ENCODE measurements at regions not wholly inside any gene's neighbourhood (a gene's known extent, or its start where the extent isn't known, plus 50 kb on each side); places are given as distances from the start of the nearest gene placed in this dataset.
"Not testable (repeated sequence)": the region's sequence is repeated elsewhere in the genome, so short reads cannot be mapped to it uniquely, and the experiment has no call there.

- DNase-seq = no peak
These were observed 146.4 kb downstream of the ACTR3B start for GRCh38 chr7:152905949-152906348.

GRCh38 chr7:152907042-152907761, 147.7 kb downstream of the ACTR3B start:
- DNase-seq = no peak

- peak; percentile 32 for DNase-seq
These were observed 149.7 kb downstream of the ACTR3B start for GRCh38 chr7:152909280-152909679.

GRCh38 chr7:152909683-152910544, 150.4 kb downstream of the ACTR3B start:
- DNase-seq = no peak

GRCh38 chr7:152910545-152911225, 151.1 kb downstream of the ACTR3B start:
- no peak for DNase-seq

- DNase-seq = no peak
These were observed 151.6 kb downstream of the ACTR3B start for GRCh38 chr7:152911226-152911560.

GRCh38 chr7:152911922-152912321, 152.4 kb downstream of the ACTR3B start:
- no peak for DNase-seq

- DNase-seq = no peak
These were observed 153.0 kb downstream of the ACTR3B start for GRCh38 chr7:152912511-152912910.

- DNase-seq = no peak
These were observed 153.9 kb downstream of the ACTR3B start for GRCh38 chr7:152913492-152913891.

- no peak for DNase-seq
These were observed 154.7 kb downstream of the ACTR3B start for GRCh38 chr7:152914014-152914844.

- not testable (repeated sequence) for DNase-seq
These were observed 155.2 kb downstream of the ACTR3B start for GRCh38 chr7:152914845-152915102.

- DNase-seq = no peak
These were observed 162.9 kb downstream of the ACTR3B start for GRCh38 chr7:152922318-152923081.

GRCh38 chr7:152923711-152924110, 164.2 kb downstream of the ACTR3B start:
- DNase-seq = no peak

GRCh38 chr7:152924238-152924637, 164.7 kb downstream of the ACTR3B start:
- no peak for DNase-seq

- peak; percentile 52 for DNase-seq
These were observed 165.4 kb downstream of the ACTR3B start for GRCh38 chr7:152924826-152925411.

- peak; percentile 73 for DNase-seq
These were observed 166.0 kb downstream of the ACTR3B start for GRCh38 chr7:152925412-152926147.

- DNase-seq = no peak
These were observed 172.1 kb downstream of the ACTR3B start for GRCh38 chr7:152931633-152932032.

- DNase-seq = no peak
These were observed 177.7 kb downstream of the ACTR3B start for GRCh38 chr7:152937282-152937681.

- not testable (repeated sequence) for DNase-seq
These were observed 187.1 kb downstream of the ACTR3B start for GRCh38 chr7:152946616-152947015.

- DNase-seq = no peak
These were observed 188.1 kb downstream of the ACTR3B start for GRCh38 chr7:152947686-152948085.

GRCh38 chr7:152949253-152949652, 189.7 kb downstream of the ACTR3B start:
- DNase-seq = no peak

All from right kidney (tissue), 1 donor.